ENCODE measurements at regions not wholly inside any gene's neighbourhood (a gene's known extent, or its start where the extent isn't known, plus 50 kb on each side); places are given as distances from the start of the nearest gene placed in this dataset.

- TF ChIP-seq POLR2A (IDR thresholded peaks at IDR 0.05): no peak
- no peak for TF ChIP-seq CTCF (IDR thresholded peaks at IDR 0.05)
Measured at GRCh38 chr9:107807183-107807582, 317.6 kb upstream of the KLF4 start.

Measured in right lobe of liver (tissue), 4 donors.